ENCODE measurements at regions not wholly inside any gene's neighbourhood (a gene's known extent, or its start where the extent isn't known, plus 50 kb on each side); places are given as distances from the start of the nearest gene placed in this dataset.
"Not testable (repeated sequence)": the region's sequence is repeated elsewhere in the genome, so short reads cannot be mapped to it uniquely, and the experiment has no call there.

- no peaks in the 10 kb centered on the region for H3K9me3 ChIP-seq
- 31% methylated on average over 2 of the region's 2 CpGs for WGBS (ENCODE audit: insufficient coverage, low coverage, low lambda C conversion rate, missing lambda C conversion rate)
- H3K4me3 ChIP-seq = no peak overlapping the region
- no peaks in the 10 kb centered on the region for H3K4me1 ChIP-seq
- no peaks in the 10 kb centered on the region for H3K36me3 ChIP-seq
- intact Hi-C loops (cut with DNase I) = no loop called here
- no peak overlapping the region for H3K27ac ChIP-seq
- ATAC-seq = no peak
- no peaks in the 10 kb centered on the region for H3K27me3 ChIP-seq
- TF ChIP-seq CTCF (IDR thresholded peaks at IDR 0.05) (no peak), POLR2A (IDR thresholded peaks at IDR 0.05) (no peak)
- DNase-seq = no peak
Measured at GRCh38 chr14:84937016-84937415, 592.9 kb upstream of the FLRT2 start.

DNA sequence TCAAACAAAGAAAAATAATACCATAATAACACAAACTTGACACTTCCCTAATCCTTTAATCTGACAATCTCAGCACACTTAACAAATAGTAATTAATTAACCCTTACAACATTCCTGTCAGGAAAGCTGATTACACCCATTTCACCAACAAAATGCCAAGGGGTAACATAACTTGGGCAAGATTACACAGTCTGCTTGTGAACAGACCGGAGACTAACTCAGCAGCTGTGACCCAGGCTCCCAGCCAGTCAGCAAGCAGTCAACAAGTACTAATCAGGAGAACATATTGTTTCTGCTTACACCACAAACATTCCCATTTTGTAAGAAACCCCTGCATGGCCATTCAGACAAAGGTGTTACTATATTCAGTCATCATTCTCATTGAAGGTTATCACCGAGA is 592.5 kb upstream of the FLRT2 start:
- no peak overlapping the region for H3K27ac ChIP-seq
- whole genome bisulfite sequencing (ENCODE audit: insufficient coverage, low coverage, low lambda C conversion rate, missing lambda C conversion rate) = 69% methylated on average over 2 of the region's 2 CpGs
- TF ChIP-seq CTCF (IDR thresholded peaks at IDR 0.05) = no peak
- no peak for TF ChIP-seq POLR2A (IDR thresholded peaks at IDR 0.05)
- no peaks in the 10 kb centered on the region for H3K27me3 ChIP-seq
- no peaks in the 10 kb centered on the region for H3K4me1 ChIP-seq
- ATAC-seq (no peak), DNase-seq (no peak)
- no peak overlapping the region for H3K4me3 ChIP-seq
- H3K9me3 ChIP-seq = no peaks in the 10 kb centered on the region
- intact Hi-C loops (cut with DNase I) = no loop called here
- no peaks in the 10 kb centered on the region for H3K36me3 ChIP-seq

- H3K4me3 ChIP-seq; H3K27me3 ChIP-seq; H3K27ac ChIP-seq; intact Hi-C loops (cut with DNase I); H3K9me3 ChIP-seq; DNase-seq; ATAC-seq; H3K36me3 ChIP-seq; H3K4me1 ChIP-seq: not testable (repeated sequence)
- WGBS (ENCODE audit: insufficient coverage, low coverage, low lambda C conversion rate, missing lambda C conversion rate) = 62% methylated on average over 4 of the region's 6 CpGs
Measured at GRCh38 chr14:84944901-84945300, 585.0 kb upstream of the FLRT2 start.

GRCh38 chr14:84959851-84960520 is 570.0 kb upstream of the FLRT2 start:
- intact Hi-C loops (cut with DNase I) = no loop called here
- H3K36me3 ChIP-seq = no peaks in the 10 kb centered on the region
- H3K4me1 ChIP-seq = no peaks in the 10 kb centered on the region
- H3K27me3 ChIP-seq = no peaks in the 10 kb centered on the region
- no peak overlapping the region for H3K4me3 ChIP-seq
- ATAC-seq (no peak), DNase-seq (no peak)
- no peak for TF ChIP-seq POLR2A (IDR thresholded peaks at IDR 0.05)
- WGBS (ENCODE audit: insufficient coverage, low coverage, low lambda C conversion rate, missing lambda C conversion rate) = 64% methylated on average over 6 of the region's 7 CpGs
- H3K9me3 ChIP-seq = no peaks in the 10 kb centered on the region
- H3K27ac ChIP-seq = no peak overlapping the region

DNA sequence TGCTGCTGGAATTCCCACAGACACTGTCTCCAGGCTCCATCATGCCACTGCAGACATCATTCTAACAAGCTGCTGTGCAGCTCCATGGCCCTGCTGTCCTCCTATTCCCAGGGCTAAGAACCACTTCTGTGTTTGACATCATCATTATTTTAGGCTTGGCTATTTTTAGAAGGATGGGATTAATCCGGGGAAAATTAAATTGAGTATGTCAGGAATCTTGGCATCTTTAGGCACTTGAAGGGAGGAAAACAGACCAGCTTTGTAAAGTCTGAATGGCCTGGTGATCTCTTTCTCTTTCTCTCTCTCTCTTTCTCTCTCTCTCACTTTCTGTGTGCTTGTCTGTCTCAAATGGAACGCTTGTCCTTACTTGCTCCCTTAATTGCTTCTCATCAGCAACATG is 568.3 kb upstream of the FLRT2 start:
- H3K27ac ChIP-seq = no peak overlapping the region
- H3K27me3 ChIP-seq = no peaks in the 10 kb centered on the region
- 69% methylated on average over 2 of the region's 2 CpGs for WGBS (ENCODE audit: insufficient coverage, low coverage, low lambda C conversion rate, missing lambda C conversion rate)
- H3K9me3 ChIP-seq = no peaks in the 10 kb centered on the region
- no peak overlapping the region for H3K4me3 ChIP-seq
- ATAC-seq (no peak), DNase-seq (no peak)
- TF ChIP-seq CTCF (IDR thresholded peaks at IDR 0.05) (no peak), POLR2A (IDR thresholded peaks at IDR 0.05) (no peak)
- H3K36me3 ChIP-seq = no peaks in the 10 kb centered on the region
- no peaks in the 10 kb centered on the region for H3K4me1 ChIP-seq
- intact Hi-C loops (cut with DNase I) = no loop called here

GRCh38 chr14:84963518-84963917 is 566.4 kb upstream of the FLRT2 start:
- Histone ChIP-seq H3K4me1 (no peaks in the 10 kb centered on the region), H3K27me3 (no peaks in the 10 kb centered on the region), H3K27ac (no peak overlapping the region), H3K4me3 (no peak overlapping the region), H3K9me3 (no peaks in the 10 kb centered on the region), H3K36me3 (no peaks in the 10 kb centered on the region)
- no peak for TF ChIP-seq CTCF (IDR thresholded peaks at IDR 0.05)
- no peak for TF ChIP-seq POLR2A (IDR thresholded peaks at IDR 0.05)
- ATAC-seq (no peak), DNase-seq (no peak)
- 46% methylated on average over 5 of the region's 5 CpGs for WGBS (ENCODE audit: insufficient coverage, low coverage, low lambda C conversion rate, missing lambda C conversion rate)
- intact Hi-C loops (cut with DNase I) = no loop called here
